Stimulated activated CD4-positive, alpha-beta T cell treated with anti-CD3 and anti-CD28 coated beads, Interleukin-15, amount 100 ng/mL, for 24 hours (primary cell): ENCODE measurements at regions not wholly inside any gene's neighbourhood (a gene's known extent, or its start where the extent isn't known, plus 50 kb on each side); places are given as distances from the start of the nearest gene placed in this dataset.
"Not testable (repeated sequence)": the region's sequence is repeated elsewhere in the genome, so short reads cannot be mapped to it uniquely, and the experiment has no call there.

Experiments
- DNase-seq: peaks from one replicate; pipeline ENCODE4 v3.0.0-alpha.2; 2020

GRCh38 chr2:188645986-188646385, 328.2 kb upstream of the COL3A1 start:
- no peak for DNase-seq

- DNase-seq: no peak
Observed at GRCh38 chr2:188647430-188648070, 326.6 kb upstream of the COL3A1 start.

GRCh38 chr2:188659656-188660406, 314.3 kb upstream of the COL3A1 start:
- DNase-seq: no peak

GRCh38 chr2:188663301-188663700, 310.9 kb upstream of the COL3A1 start:
- DNase-seq: no peak

GRCh38 chr2:188664416-188664815, 309.8 kb upstream of the COL3A1 start:
- no peak for DNase-seq

- DNase-seq: no peak
Observed at GRCh38 chr2:188664951-188665595, 309.1 kb upstream of the COL3A1 start.

- no peak for DNase-seq
Observed at GRCh38 chr2:188665727-188666304, 308.4 kb upstream of the COL3A1 start.

- DNase-seq: no peak
Observed at GRCh38 chr2:188666503-188666902, 307.7 kb upstream of the COL3A1 start.

- DNase-seq: no peak
Observed at GRCh38 chr2:188668017-188668680, 306.0 kb upstream of the COL3A1 start.

- DNase-seq: no peak
Observed at GRCh38 chr2:188675391-188676009, 298.7 kb upstream of the COL3A1 start.

GRCh38 chr2:188676010-188676400, 298.2 kb upstream of the COL3A1 start:
- DNase-seq: no peak

- DNase-seq: no peak
Observed at GRCh38 chr2:188677142-188677541, 297.0 kb upstream of the COL3A1 start.

GRCh38 chr2:188678882-188679281, 295.3 kb upstream of the COL3A1 start:
- no peak for DNase-seq

- DNase-seq: no peak
Observed at GRCh38 chr2:188682838-188683237, 291.3 kb upstream of the COL3A1 start.

GRCh38 chr2:188684795-188685194, 289.4 kb upstream of the COL3A1 start:
- DNase-seq: no peak

- DNase-seq: no peak
Observed at GRCh38 chr2:188693111-188693510, 281.1 kb upstream of the COL3A1 start.

GRCh38 chr2:188693771-188694170, 280.4 kb upstream of the COL3A1 start:
- DNase-seq: no peak

- no peak for DNase-seq
Observed at GRCh38 chr2:188695953-188696352, 278.2 kb upstream of the COL3A1 start.

GRCh38 chr2:188698151-188698550, 276.0 kb upstream of the COL3A1 start:
- not testable (repeated sequence) for DNase-seq

- DNase-seq: no peak
Observed at GRCh38 chr2:188701836-188702235, 272.3 kb upstream of the COL3A1 start.

- no peak for DNase-seq
Observed at GRCh38 chr2:188705191-188705590, 269.0 kb upstream of the COL3A1 start.

- no peak for DNase-seq
Observed at GRCh38 chr2:188713961-188714360, 260.2 kb upstream of the COL3A1 start.
